SJCRH30 (cell line): ENCODE measurements at regions not wholly inside any gene's neighbourhood (a gene's known extent, or its start where the extent isn't known, plus 50 kb on each side); places are given as distances from the start of the nearest gene placed in this dataset.
"Not testable (repeated sequence)": the region's sequence is repeated elsewhere in the genome, so short reads cannot be mapped to it uniquely, and the experiment has no call there.

Experiments
- DNase-seq, 2 experiments: peaks; one replicate each; pipeline ENCODE4 v3.0.0-alpha.2; 2015 to 2020
- H3K27ac ChIP-seq: fragments of 250-450 bp; sonication (Bioruptor Pico); 2 replicates; pipeline ENCODE4 v1.5.1; 2020; ENCODE audit warnings: mild to moderate bottlenecking, moderate library complexity
- H3K27me3 ChIP-seq: fragments of 250-450 bp; sonication (Bioruptor Pico); 2 replicates; pipeline ENCODE4 v1.5.1; 2020; ENCODE audit warnings: mild to moderate bottlenecking, moderate library complexity
- H3K36me3 ChIP-seq: fragments of 250-450 bp; sonication (Bioruptor Pico); 2 replicates; pipeline ENCODE4 v1.5.1; 2020; ENCODE audit warnings: mild to moderate bottlenecking, moderate library complexity
- H3K4me1 ChIP-seq: fragments of 250-450 bp; sonication (Bioruptor Pico); 2 replicates; pipeline ENCODE4 v1.5.1; 2020; ENCODE audit warnings: mild to moderate bottlenecking, moderate library complexity
- H3K4me3 ChIP-seq: fragments of 250-450 bp; sonication (Bioruptor Pico); 2 replicates; pipeline ENCODE4 v1.5.1; 2020; ENCODE audit warnings: mild to moderate bottlenecking, moderate library complexity
- H3K9me3 ChIP-seq: fragments of 250-450 bp; sonication (Bioruptor Pico); replicated peaks from 2 replicates; pipeline ENCODE4 v1.5.1; 2020; ENCODE audit warnings: mild to moderate bottlenecking, moderate library complexity

DNA sequence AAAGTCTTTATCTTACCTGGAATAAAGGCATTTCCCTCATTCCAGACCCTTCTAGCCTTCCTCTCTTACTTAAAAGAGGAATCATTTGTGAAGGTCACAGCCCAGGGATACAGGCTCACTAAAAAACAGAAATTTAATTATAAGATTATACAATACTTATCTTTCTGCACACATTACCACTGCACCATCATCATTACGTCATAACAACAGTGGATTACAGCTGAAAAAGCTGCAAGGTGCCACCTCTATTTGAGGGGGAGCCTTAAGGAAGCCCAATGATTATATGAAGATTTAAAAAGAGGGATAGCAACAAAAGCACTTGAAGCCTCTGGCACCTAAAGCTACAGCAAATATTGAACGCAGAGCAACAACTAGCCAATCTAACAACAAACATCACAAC lies 452.9 kb upstream of the EYS start:
- no peaks in the 10 kb centered on the region for H3K36me3 ChIP-seq
- H3K4me3 ChIP-seq = no peak overlapping the region
- no peaks in the 10 kb centered on the region for H3K9me3 ChIP-seq
- no peak overlapping the region for H3K27ac ChIP-seq
- no peak for DNase-seq
- H3K27me3 ChIP-seq = no peaks in the 10 kb centered on the region
- no peaks in the 10 kb centered on the region for H3K4me1 ChIP-seq

DNA sequence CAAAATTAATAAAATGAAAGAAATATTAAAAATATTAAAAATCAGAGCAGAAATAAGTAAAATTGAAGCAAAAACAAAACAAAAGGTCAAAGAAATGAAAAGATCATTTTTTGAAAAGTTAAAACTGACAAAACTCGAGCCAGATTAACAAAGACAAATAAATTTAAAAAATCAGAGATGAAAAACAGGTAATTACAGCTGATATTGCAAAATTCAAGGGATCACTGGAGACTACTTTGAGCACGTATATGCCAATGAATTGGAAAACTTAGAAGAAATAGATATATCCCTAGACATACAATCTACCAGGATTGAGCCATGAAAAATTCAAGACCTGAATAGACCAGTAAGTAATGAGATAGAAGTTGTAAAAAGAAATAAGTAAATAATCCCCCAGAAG lies 446.2 kb upstream of the EYS start:
- H3K9me3 ChIP-seq = no peaks in the 10 kb centered on the region
- H3K4me1 ChIP-seq = no peaks in the 10 kb centered on the region
- H3K27me3 ChIP-seq = no peaks in the 10 kb centered on the region
- no peaks in the 10 kb centered on the region for H3K36me3 ChIP-seq
- DNase-seq = no peak
- no peak overlapping the region for H3K4me3 ChIP-seq
- no peak overlapping the region for H3K27ac ChIP-seq

GRCh38 chr6:66149132-66149531 lies 442.1 kb upstream of the EYS start:
- no peaks in the 10 kb centered on the region for H3K36me3 ChIP-seq
- no peak overlapping the region for H3K4me3 ChIP-seq
- H3K27me3 ChIP-seq = no peaks in the 10 kb centered on the region
- no peaks in the 10 kb centered on the region for H3K9me3 ChIP-seq
- H3K27ac ChIP-seq = no peak overlapping the region
- DNase-seq = no peak
- no peaks in the 10 kb centered on the region for H3K4me1 ChIP-seq

DNA sequence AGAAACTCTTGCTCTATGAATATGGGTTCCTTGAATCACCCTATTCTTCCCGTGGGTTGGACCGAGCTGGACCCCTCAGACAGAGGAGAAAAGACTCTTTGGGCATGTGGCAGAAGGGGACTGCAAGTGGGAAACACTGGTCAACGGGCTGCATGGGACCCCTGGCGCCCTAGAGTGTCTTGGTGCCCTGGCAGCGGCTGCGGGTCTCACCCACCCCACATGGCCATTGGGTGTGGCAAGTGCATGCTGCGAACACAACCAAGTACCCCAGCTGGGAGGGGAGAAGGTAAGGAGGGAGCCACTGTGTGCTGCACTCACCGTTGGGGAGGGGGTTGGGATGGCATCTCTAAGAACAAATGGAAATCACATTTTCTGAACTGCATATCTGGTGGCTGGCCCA lies 438.8 kb upstream of the EYS start:
- Histone ChIP-seq H3K27ac (no peak overlapping the region), H3K4me1 (no peaks in the 10 kb centered on the region), H3K9me3 (no peaks in the 10 kb centered on the region), H3K27me3 (no peaks in the 10 kb centered on the region), H3K36me3 (no peaks in the 10 kb centered on the region), H3K4me3 (no peak overlapping the region)
- DNase-seq = no peak

GRCh38 chr6:66134021-66134420 lies 427.0 kb upstream of the EYS start:
- H3K27ac ChIP-seq = no peak overlapping the region
- no peaks in the 10 kb centered on the region for H3K9me3 ChIP-seq
- no peak overlapping the region for H3K4me3 ChIP-seq
- no peak for DNase-seq
- H3K4me1 ChIP-seq = no peaks in the 10 kb centered on the region
- no peaks in the 10 kb centered on the region for H3K27me3 ChIP-seq
- no peaks in the 10 kb centered on the region for H3K36me3 ChIP-seq

DNA sequence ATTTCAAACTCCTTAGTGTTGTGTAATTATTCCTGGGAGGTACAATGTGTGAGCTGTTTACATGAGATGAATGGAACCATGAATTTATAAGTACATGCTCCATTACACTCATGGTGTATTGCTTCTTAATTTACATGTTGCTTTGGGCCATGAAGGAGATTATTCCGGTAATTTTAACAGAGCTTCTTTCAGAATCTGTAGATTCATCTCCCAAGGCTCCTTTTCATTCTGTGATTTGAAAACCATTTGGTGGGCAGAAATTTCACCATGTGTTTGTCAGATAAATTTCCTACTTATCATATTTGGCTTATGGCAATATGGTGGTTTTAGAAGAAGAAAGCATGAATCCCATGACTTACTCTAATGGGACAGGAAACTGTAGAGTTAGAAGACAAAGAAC lies 421.6 kb upstream of the EYS start:
- Histone ChIP-seq H3K27me3 (no peaks in the 10 kb centered on the region), H3K27ac (no peak overlapping the region), H3K4me3 (no peak overlapping the region), H3K4me1 (no peaks in the 10 kb centered on the region), H3K9me3 (no peaks in the 10 kb centered on the region), H3K36me3 (no peaks in the 10 kb centered on the region)
- DNase-seq = no peak

- Histone ChIP-seq H3K4me3 (no peak overlapping the region), H3K27ac (no peak overlapping the region), H3K4me1 (no peaks in the 10 kb centered on the region), H3K27me3 (no peaks in the 10 kb centered on the region), H3K36me3 (no peaks in the 10 kb centered on the region), H3K9me3 (no peaks in the 10 kb centered on the region)
- no peak for DNase-seq
These were observed 421.2 kb upstream of the EYS start for GRCh38 chr6:66128243-66128642.

DNA sequence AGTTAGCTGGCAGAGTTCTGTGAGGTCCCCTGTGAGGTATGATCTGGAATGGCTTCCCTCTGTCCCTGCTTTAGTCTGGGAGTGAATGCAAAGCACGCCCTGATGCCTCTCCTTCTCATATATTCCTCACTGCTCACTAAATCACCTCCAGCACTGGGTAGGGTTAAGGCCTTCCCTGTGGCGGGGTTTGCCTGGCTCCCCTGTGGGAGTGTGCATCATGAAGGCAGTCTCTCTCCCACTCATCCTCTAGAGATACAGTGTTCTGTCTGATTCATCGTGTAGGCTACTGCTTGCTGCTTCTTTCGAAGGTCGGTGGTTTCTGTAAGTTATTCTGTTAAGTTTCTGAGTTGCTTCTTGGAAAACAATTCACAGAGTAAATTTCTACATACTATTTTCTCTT lies 420.0 kb upstream of the EYS start:
- H3K27me3 ChIP-seq = no peaks in the 10 kb centered on the region
- H3K36me3 ChIP-seq = no peaks in the 10 kb centered on the region
- no peaks in the 10 kb centered on the region for H3K9me3 ChIP-seq
- H3K4me1 ChIP-seq = no peaks in the 10 kb centered on the region
- no peak overlapping the region for H3K27ac ChIP-seq
- no peak for DNase-seq
- H3K4me3 ChIP-seq = no peak overlapping the region

- no peaks in the 10 kb centered on the region for H3K4me1 ChIP-seq
- no peak overlapping the region for H3K27ac ChIP-seq
- H3K9me3 ChIP-seq = no peaks in the 10 kb centered on the region
- no peak overlapping the region for H3K4me3 ChIP-seq
- no peak for DNase-seq
- H3K36me3 ChIP-seq = no peaks in the 10 kb centered on the region
- H3K27me3 ChIP-seq = no peaks in the 10 kb centered on the region
These were observed 419.3 kb upstream of the EYS start for GRCh38 chr6:66126358-66126757.

DNA sequence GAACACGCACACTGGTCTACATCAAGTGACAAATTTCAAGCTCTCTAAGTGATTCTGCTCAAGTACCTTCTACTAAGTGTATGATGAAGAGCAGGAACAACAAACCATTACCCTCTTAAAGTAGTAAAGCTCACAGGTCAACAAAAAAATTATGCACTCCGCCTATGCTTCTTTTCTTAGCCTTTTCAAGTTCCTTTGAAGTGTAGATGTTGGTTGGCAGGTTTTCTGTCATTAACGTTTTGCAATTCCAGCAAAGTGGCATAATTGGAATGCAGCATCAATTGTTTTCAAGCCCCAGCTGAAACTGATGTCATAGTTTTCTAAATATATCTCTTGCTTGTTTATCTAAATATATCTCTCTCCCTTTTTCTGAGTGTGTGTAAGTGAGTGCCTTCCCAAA lies 396.9 kb upstream of the EYS start:
- H3K4me3 ChIP-seq = no peak overlapping the region
- no peaks in the 10 kb centered on the region for H3K4me1 ChIP-seq
- no peak overlapping the region for H3K27ac ChIP-seq
- H3K27me3 ChIP-seq = no peaks in the 10 kb centered on the region
- no peak for DNase-seq
- H3K9me3 ChIP-seq = no peaks in the 10 kb centered on the region
- no peaks in the 10 kb centered on the region for H3K36me3 ChIP-seq

- H3K27me3 ChIP-seq = no peaks in the 10 kb centered on the region
- no peaks in the 10 kb centered on the region for H3K4me1 ChIP-seq
- no peak overlapping the region for H3K4me3 ChIP-seq
- H3K9me3 ChIP-seq = no peaks in the 10 kb centered on the region
- no peaks in the 10 kb centered on the region for H3K36me3 ChIP-seq
- no peak overlapping the region for H3K27ac ChIP-seq
- no peak for DNase-seq
These were observed 396.3 kb upstream of the EYS start for GRCh38 chr6:66103354-66103753.

- no peaks in the 10 kb centered on the region for H3K27me3 ChIP-seq
- no peaks in the 10 kb centered on the region for H3K4me1 ChIP-seq
- DNase-seq = no peak
- H3K4me3 ChIP-seq = no peak overlapping the region
- no peaks in the 10 kb centered on the region for H3K36me3 ChIP-seq
- no peaks in the 10 kb centered on the region for H3K9me3 ChIP-seq
- H3K27ac ChIP-seq = no peak overlapping the region
These were observed 389.7 kb upstream of the EYS start for GRCh38 chr6:66096679-66097078.

DNA sequence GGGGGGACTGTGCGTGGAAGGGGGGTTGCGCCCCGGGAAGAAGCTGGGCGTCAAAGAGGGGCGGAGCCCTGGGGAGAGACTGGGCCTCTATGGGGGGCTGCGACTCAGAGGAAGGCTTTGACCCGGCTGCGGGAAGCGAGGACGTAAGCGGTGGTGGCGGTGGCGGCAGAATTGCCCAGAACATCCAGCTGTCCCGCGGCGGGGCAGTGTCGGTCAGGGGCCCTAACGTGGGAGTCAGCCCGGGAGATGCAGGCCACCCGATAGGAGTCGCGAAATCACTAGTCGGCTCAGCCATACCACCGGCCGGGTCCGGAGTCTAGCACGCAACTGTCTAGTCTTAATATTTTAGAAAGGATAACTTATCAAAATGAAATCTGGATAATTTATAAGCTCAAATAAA lies 387.6 kb upstream of the EYS start:
- H3K9me3 ChIP-seq = no peaks in the 10 kb centered on the region
- no peaks in the 10 kb centered on the region for H3K4me1 ChIP-seq
- no peak for DNase-seq
- H3K36me3 ChIP-seq = no peaks in the 10 kb centered on the region
- no peak overlapping the region for H3K27ac ChIP-seq
- H3K27me3 ChIP-seq = no peaks in the 10 kb centered on the region
- H3K4me3 ChIP-seq = no peak overlapping the region

- H3K27me3 ChIP-seq, H3K9me3 ChIP-seq, DNase-seq, H3K4me1 ChIP-seq, H3K27ac ChIP-seq, H3K4me3 ChIP-seq, H3K36me3 ChIP-seq: not testable (repeated sequence)
These were observed 385.3 kb upstream of the EYS start for GRCh38 chr6:66092306-66092705.

DNA sequence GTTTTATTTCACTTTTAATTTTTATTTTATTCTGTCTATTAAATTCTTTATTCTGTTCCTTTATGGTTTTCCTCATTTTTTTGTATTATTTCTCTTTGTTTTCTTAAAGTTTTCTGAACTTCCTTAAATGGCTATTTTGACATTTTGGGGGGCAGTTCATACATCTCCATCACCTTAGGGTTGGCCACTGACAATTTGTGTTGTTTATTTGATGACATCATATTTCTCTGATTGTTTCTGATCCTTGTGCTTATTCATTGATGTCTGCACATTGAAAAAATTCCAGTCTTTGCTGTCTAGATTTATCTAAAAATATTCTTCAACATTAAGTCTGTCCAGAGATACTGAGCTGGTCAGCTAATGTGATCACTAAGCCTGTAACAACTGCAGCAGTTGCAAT lies 379.5 kb upstream of the EYS start:
- H3K27me3 ChIP-seq = no peaks in the 10 kb centered on the region
- H3K4me3 ChIP-seq = no peak overlapping the region
- no peaks in the 10 kb centered on the region for H3K4me1 ChIP-seq
- H3K36me3 ChIP-seq = no peaks in the 10 kb centered on the region
- H3K9me3 ChIP-seq = no peaks in the 10 kb centered on the region
- no peak for DNase-seq
- no peak overlapping the region for H3K27ac ChIP-seq

- no peaks in the 10 kb centered on the region for H3K36me3 ChIP-seq
- no peaks in the 10 kb centered on the region for H3K9me3 ChIP-seq
- DNase-seq = no peak
- H3K4me1 ChIP-seq = no peaks in the 10 kb centered on the region
- H3K4me3 ChIP-seq = no peak overlapping the region
- H3K27ac ChIP-seq = no peak overlapping the region
- no peaks in the 10 kb centered on the region for H3K27me3 ChIP-seq
These were observed 375.9 kb upstream of the EYS start for GRCh38 chr6:66082914-66083313.

DNA sequence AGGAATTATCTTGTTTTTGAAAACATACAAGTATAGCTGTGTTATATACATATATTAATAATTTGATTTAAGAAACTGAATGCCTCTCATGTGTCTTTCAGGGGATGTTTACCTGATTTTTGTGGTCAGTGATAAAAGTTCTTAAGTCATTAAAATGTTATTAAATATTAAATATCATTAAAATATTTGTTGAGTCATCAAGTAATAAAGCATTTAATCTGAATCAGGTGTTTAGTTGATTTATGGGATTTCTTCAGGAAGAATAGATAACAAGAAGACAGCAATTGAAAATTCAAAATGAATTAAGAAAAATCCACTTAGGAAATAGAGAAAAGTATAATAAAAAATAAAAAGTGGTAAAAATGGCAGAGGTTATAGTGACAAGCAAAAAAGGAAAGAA lies 361.9 kb upstream of the EYS start:
- H3K4me3 ChIP-seq = no peak overlapping the region
- H3K27ac ChIP-seq = no peak overlapping the region
- no peak for DNase-seq
- no peaks in the 10 kb centered on the region for H3K36me3 ChIP-seq
- no peaks in the 10 kb centered on the region for H3K4me1 ChIP-seq
- no peaks in the 10 kb centered on the region for H3K9me3 ChIP-seq
- H3K27me3 ChIP-seq = no peaks in the 10 kb centered on the region
